ENCODE measurements at regions not wholly inside any gene's neighbourhood (a gene's known extent, or its start where the extent isn't known, plus 50 kb on each side); places are given as distances from the start of the nearest gene placed in this dataset.

- TF ChIP-seq TFCP2L1 (CRISPR knock-in tag; IDR thresholded peaks at IDR 0.05) (no peak), ELK1 (IDR thresholded peaks at IDR 0.05; ENCODE audit: low read depth, low read length) (no peak), HMGXB4 (CRISPR knock-in tag; IDR thresholded peaks at IDR 0.05; ENCODE audit: borderline replicate concordance) (no peak)
These were observed 84.5 kb downstream of the ANKEF1 start for GRCh38 chr20:10119336-10119735.
